HEK293T (cell line): ENCODE measurements at regions not wholly inside any gene's neighbourhood (a gene's known extent, or its start where the extent isn't known, plus 50 kb on each side); places are given as distances from the start of the nearest gene placed in this dataset.

ENCODE experiments used
- CTCF ChIA-PET: fragments of 350-600 bp; formaldehyde crosslinking; extraction: SDS; loops from one replicate; lab custom pipeline; 2021; ENCODE audit warnings: antibody characterized with exemption, inconsistent platforms; lab: Yijun Ruan, JAX
- POLR2A ChIA-PET: fragments of 350-600 bp; formaldehyde crosslinking; extraction: SDS; loops from one replicate; lab custom pipeline; 2020; ENCODE audit warnings: antibody characterized with exemption, inconsistent platforms; lab: Yijun Ruan, JAX
- DNase-seq: peaks from one replicate; pipeline ENCODE4 v3.0.0; 2012; ENCODE audit warnings: mixed read lengths; ENCODE audit errors: extremely low spot score
- ARNT ChIP-seq: fragments of 450-650 bp; IDR thresholded peaks from 2 replicates; pipeline ENCODE4 v1.6.1; 2017; ENCODE audit warnings: mild to moderate bottlenecking
- BHLHE40 ChIP-seq: fragments of 450-650 bp; IDR thresholded peaks from 2 replicates; pipeline ENCODE4 v1.6.1; 2016; ENCODE audit warnings: mild to moderate bottlenecking, moderate library complexity, borderline replicate concordance
- CTBP1 ChIP-seq: fragments of 450-650 bp; IDR thresholded peaks from 2 replicates; pipeline ENCODE4 v1.6.1; 2016; ENCODE audit warnings: borderline replicate concordance
- ELF4 ChIP-seq: fragments of 450-650 bp; IDR thresholded peaks from 2 replicates; pipeline ENCODE4 v1.6.1; 2017; ENCODE audit warnings: antibody characterized with exemption
- FOXA1 ChIP-seq: fragments of 450-650 bp; IDR thresholded peaks from 2 replicates; pipeline ENCODE4 v1.6.1; 2016; ENCODE audit warnings: mild to moderate bottlenecking
- FOXK2 ChIP-seq: fragments of 450-650 bp; IDR thresholded peaks from 2 replicates; pipeline ENCODE4 v1.6.1; 2016; ENCODE audit warnings: mild to moderate bottlenecking
- FOXM1 ChIP-seq: fragments of 450-650 bp; IDR thresholded peaks from 2 replicates; pipeline ENCODE4 v1.6.1; 2017; ENCODE audit warnings: mild to moderate bottlenecking, borderline replicate concordance
- HDGF ChIP-seq: fragments of 450-650 bp; IDR thresholded peaks from 2 replicates; pipeline ENCODE4 v1.6.1; 2017; ENCODE audit warnings: antibody characterized with exemption, borderline replicate concordance
- L3MBTL2 ChIP-seq: fragments of 450-650 bp; conservative IDR thresholded peaks from 2 replicates; pipeline ENCODE4 v1.6.1; 2016; ENCODE audit warnings: mild to moderate bottlenecking
- LEF1 ChIP-seq: fragments of 450-650 bp; IDR thresholded peaks from 2 replicates; pipeline ENCODE4 v1.6.1; 2017; ENCODE audit warnings: mild to moderate bottlenecking, borderline replicate concordance
- NFRKB ChIP-seq: fragments of 450-650 bp; IDR thresholded peaks from 2 replicates; pipeline ENCODE4 v1.6.1; 2016; ENCODE audit warnings: mild to moderate bottlenecking, moderate library complexity
- PKNOX1 ChIP-seq: fragments of 450-650 bp; IDR thresholded peaks from 2 replicates; pipeline ENCODE4 v1.6.1; 2016
- SP1 ChIP-seq: fragments of 450-650 bp; IDR thresholded peaks from 2 replicates; pipeline ENCODE4 v1.6.1; 2017
- SUZ12 ChIP-seq: fragments of 450-650 bp; IDR thresholded peaks from 2 replicates; pipeline ENCODE4 v1.6.1; 2016; ENCODE audit warnings: mild to moderate bottlenecking
- TARDBP ChIP-seq: fragments of 450-650 bp; IDR thresholded peaks from 2 replicates; pipeline ENCODE4 v1.6.1; 2016
- ZNF384 ChIP-seq: fragments of 450-650 bp; IDR thresholded peaks from 2 replicates; pipeline ENCODE4 v1.6.1; 2016

- ChIA-PET POLR2A (no interaction called here), CTCF (no interaction called here)
- TF ChIP-seq FOXK2 (no peak), BHLHE40 (no peak), SUZ12 (no peak), L3MBTL2 (no peak)
- no peak for DNase-seq
Measured at GRCh38 chr6:148682252-148682651, 64.6 kb upstream of the UST start.

- ChIA-PET POLR2A (no interaction called here), CTCF (no interaction called here)
- DNase-seq: no peak
- TF ChIP-seq FOXA1 (no peak), ARNT (no peak), HDGF (no peak), ELF4 (no peak), LEF1 (no peak), ZNF384 (no peak), FOXM1 (no peak), BHLHE40 (no peak), FOXK2 (no peak)
Measured at GRCh38 chr6:148682990-148683389, 63.8 kb upstream of the UST start.

GRCh38 chr6:148689168-148689567 is 57.7 kb upstream of the UST start:
- TF ChIP-seq ARNT (no peak), L3MBTL2 (no peak), SP1 (no peak), FOXM1 (no peak), TARDBP (no peak), ELF4 (no peak), NFRKB (no peak), CTBP1 (no peak), LEF1 (no peak), SUZ12 (no peak), PKNOX1 (no peak), FOXA1 (no peak), FOXK2 (no peak), HDGF (no peak), ZNF384 (no peak), BHLHE40 (no peak)
- ChIA-PET CTCF (no interaction called here), POLR2A (no interaction called here)
- DNase-seq: no peak

GRCh38 chr6:148693882-148694484 is 52.8 kb upstream of the UST start:
- TF ChIP-seq LEF1: no peak
- TF ChIP-seq FOXM1: no peak
- no peak for DNase-seq
- ChIA-PET POLR2A (no interaction called here), CTCF (no interaction called here)
